Left kidney (tissue), 1 donor: ENCODE measurements at regions not wholly inside any gene's neighbourhood (a gene's known extent, or its start where the extent isn't known, plus 50 kb on each side); places are given as distances from the start of the nearest gene placed in this dataset.

Experiments
- DNase-seq: peaks from one replicate; pipeline ENCODE4 v3.0.0-alpha.2; 2013

- no peak for DNase-seq
These were observed 50.5 kb upstream of the GUCY1A1 start for GRCh38 chr4:155616117-155616516.

GRCh38 chr4:155615081-155615887 lies 51.4 kb upstream of the GUCY1A1 start:
- DNase-seq = no peak

- no peak for DNase-seq
These were observed 52.4 kb upstream of the GUCY1A1 start for GRCh38 chr4:155614111-155614762.

GRCh38 chr4:155612074-155612473 lies 54.6 kb upstream of the GUCY1A1 start:
- no peak for DNase-seq

- no peak for DNase-seq
These were observed 55.1 kb upstream of the GUCY1A1 start for GRCh38 chr4:155611501-155611900.

- no peak for DNase-seq
These were observed 56.5 kb upstream of the GUCY1A1 start for GRCh38 chr4:155610143-155610542.

GRCh38 chr4:155609455-155610059 lies 57.1 kb upstream of the GUCY1A1 start:
- DNase-seq = no peak

GRCh38 chr4:155608225-155608885 lies 58.3 kb upstream of the GUCY1A1 start:
- DNase-seq = no peak

- no peak for DNase-seq
These were observed 59.2 kb upstream of the GUCY1A1 start for GRCh38 chr4:155607481-155607880.

GRCh38 chr4:155604718-155605626 lies 61.7 kb upstream of the GUCY1A1 start:
- DNase-seq = no peak

- DNase-seq = no peak
These were observed 63.2 kb upstream of the GUCY1A1 start for GRCh38 chr4:155603360-155603891.

- no peak for DNase-seq
These were observed 64.1 kb upstream of the GUCY1A1 start for GRCh38 chr4:155602351-155603140.

- no peak for DNase-seq
These were observed 66.4 kb upstream of the GUCY1A1 start for GRCh38 chr4:155600244-155600643.

GRCh38 chr4:155599596-155599995 lies 67.1 kb upstream of the GUCY1A1 start:
- no peak for DNase-seq

- no peak for DNase-seq
These were observed 67.6 kb upstream of the GUCY1A1 start for GRCh38 chr4:155599085-155599484.

GRCh38 chr4:155597933-155598451 lies 68.7 kb upstream of the GUCY1A1 start:
- DNase-seq = no peak

- DNase-seq = no peak
These were observed 69.4 kb upstream of the GUCY1A1 start for GRCh38 chr4:155597281-155597680.

- no peak for DNase-seq
These were observed 72.9 kb upstream of the GUCY1A1 start for GRCh38 chr4:155593793-155594192.

GRCh38 chr4:155592938-155593297 lies 73.7 kb upstream of the GUCY1A1 start:
- DNase-seq = no peak

- DNase-seq = peak; percentile 74
These were observed 74.3 kb upstream of the GUCY1A1 start for GRCh38 chr4:155592179-155592937.
